Vagina (tissue), 2 donors: ENCODE measurements at regions not wholly inside any gene's neighbourhood (a gene's known extent, or its start where the extent isn't known, plus 50 kb on each side); places are given as distances from the start of the nearest gene placed in this dataset.
A peak's percentile ranks its signal among the peaks of the same experiment; 100 is the strongest.

Experiments used
- DNase-seq, 2 donors: peaks; one replicate each; pipeline ENCODE4 v3.0.0-alpha.2; 2017; ENCODE audit errors: extremely low spot score in 2 of 2
- H3K27ac ChIP-seq: fragments of 200-600 bp; sonication (generic); one replicate; pipeline ENCODE4 v1.5.1; 2019
- H3K27me3 ChIP-seq: fragments of 200-600 bp; sonication (generic); one replicate; pipeline ENCODE4 v1.5.1; 2019
- H3K36me3 ChIP-seq, 2 donors: fragments of 200-600 bp; sonication (generic); one replicate each; pipeline ENCODE4 v1.5.1; 2017 to 2019
- H3K4me1 ChIP-seq: fragments of 200-600 bp; sonication (generic); one replicate; pipeline ENCODE4 v1.5.1; 2019
- H3K4me3 ChIP-seq, 2 donors: fragments of 200-600 bp; sonication (generic); 1 replicate in 1 of 2; 2 replicates in 1 of 2; pipeline ENCODE4 v1.5.1; 2016 to 2019
- H3K9me3 ChIP-seq: fragments of 200-600 bp; sonication (generic); one replicate; pipeline ENCODE4 v1.5.1; 2019
- CTCF ChIP-seq, 3 experiments: fragments of 450-650 bp in 2 of 3; fragments of 200-600 bp in 1 of 3; sonication (generic) in 1 of 3; IDR thresholded peaks; one replicate each; pipeline ENCODE4 v1.5.1; 2017 to 2019; ENCODE audit warnings: antibody characterized with exemption in 3 of 3, mild to moderate bottlenecking in 2 of 3, moderate library complexity in 2 of 3
- POLR2A ChIP-seq, 2 donors: fragments of 450-650 bp; IDR thresholded peaks; one replicate each; pipeline ENCODE4 v1.6.1; 2017; ENCODE audit warnings: antibody characterized with exemption in 2 of 2, mild to moderate bottlenecking in 2 of 2, moderate library complexity in 2 of 2
- POLR2AphosphoS5 ChIP-seq, 2 donors: sonication (generic); formaldehyde crosslinking; IDR thresholded peaks; one replicate each; pipeline ENCODE4 v1.9.0; 2017; ENCODE audit warnings: antibody characterized with exemption in 2 of 2, mild to moderate bottlenecking in 2 of 2, low read depth in 1 of 2; ENCODE audit not compliant: insufficient read depth in 1 of 2
- intact Hi-C: fragments of 100-400 bp; cut with DNase I; formaldehyde crosslinking; loops from one replicate; pipeline ENCODE4 v1.15.1; 2023

- no peaks in the 10 kb centered on the region for H3K4me1 ChIP-seq
- H3K27ac ChIP-seq, result no peak overlapping the region
- no peaks in the 10 kb centered on the region for H3K27me3 ChIP-seq
- no peak overlapping the region for H3K4me3 ChIP-seq
- no peak for DNase-seq
- no peaks in the 10 kb centered on the region for H3K9me3 ChIP-seq
- H3K36me3 ChIP-seq, result no peaks in the 10 kb centered on the region
- intact Hi-C loops, result no loop called here
- no peak for TF ChIP-seq CTCF (IDR thresholded peaks at IDR 0.05)
- TF ChIP-seq POLR2AphosphoS5 (IDR thresholded peaks at IDR 0.05; ENCODE audit: insufficient read depth in 1 of 2, low read depth in 1 of 2), result no peak
- no peak for TF ChIP-seq POLR2A (IDR thresholded peaks at IDR 0.05)
Measured at GRCh38 chr2:160550048-160550447, 56.4 kb upstream of the RBMS1 start.

- intact Hi-C loops, result no loop called here
- no peak for DNase-seq
- Histone ChIP-seq H3K4me3 (no peak overlapping the region), H3K36me3 (no peaks in the 10 kb centered on the region), H3K27ac (no peak overlapping the region), H3K27me3 (no peaks in the 10 kb centered on the region), H3K4me1 (no peaks in the 10 kb centered on the region), H3K9me3 (no peaks in the 10 kb centered on the region)
- TF ChIP-seq POLR2AphosphoS5 (IDR thresholded peaks at IDR 0.05; ENCODE audit: insufficient read depth in 1 of 2, low read depth in 1 of 2) (no peak), POLR2A (IDR thresholded peaks at IDR 0.05) (no peak)
Measured at GRCh38 chr2:160551259-160551658, 57.7 kb upstream of the RBMS1 start.

- no peaks in the 10 kb centered on the region for H3K27me3 ChIP-seq
- no peaks in the 10 kb centered on the region for H3K9me3 ChIP-seq
- H3K36me3 ChIP-seq, result no peaks in the 10 kb centered on the region
- H3K27ac ChIP-seq, result no peak overlapping the region
- no peak for DNase-seq
- H3K4me3 ChIP-seq, result no peak overlapping the region
- peak in 1 of 2 donors; percentile 19 for TF ChIP-seq POLR2AphosphoS5 (IDR thresholded peaks at IDR 0.05; ENCODE audit: insufficient read depth in 1 of 2, low read depth in 1 of 2)
- no peak for TF ChIP-seq CTCF (IDR thresholded peaks at IDR 0.05)
- no peaks in the 10 kb centered on the region for H3K4me1 ChIP-seq
- intact Hi-C loops, result no loop called here
Measured at GRCh38 chr2:160555420-160556071, 61.9 kb upstream of the RBMS1 start.

- no peak for DNase-seq
- no peak overlapping the region for H3K27ac ChIP-seq
- intact Hi-C loops, result no loop called here
- H3K9me3 ChIP-seq, result no peaks in the 10 kb centered on the region
- H3K4me3 ChIP-seq, result no peak overlapping the region
- H3K36me3 ChIP-seq, result no peaks in the 10 kb centered on the region
- no peaks in the 10 kb centered on the region for H3K4me1 ChIP-seq
- no peaks in the 10 kb centered on the region for H3K27me3 ChIP-seq
- TF ChIP-seq CTCF (IDR thresholded peaks at IDR 0.05), result no peak
- TF ChIP-seq POLR2A (IDR thresholded peaks at IDR 0.05), result no peak
- no peak for TF ChIP-seq POLR2AphosphoS5 (IDR thresholded peaks at IDR 0.05; ENCODE audit: insufficient read depth in 1 of 2, low read depth in 1 of 2)
Measured at GRCh38 chr2:160557903-160558302, 64.3 kb upstream of the RBMS1 start.

GRCh38 chr2:160558531-160558930, 64.9 kb upstream of the RBMS1 start:
- no peaks in the 10 kb centered on the region for H3K27me3 ChIP-seq
- H3K9me3 ChIP-seq, result no peaks in the 10 kb centered on the region
- H3K4me3 ChIP-seq, result no peak overlapping the region
- TF ChIP-seq CTCF (IDR thresholded peaks at IDR 0.05) (no peak), POLR2A (IDR thresholded peaks at IDR 0.05) (no peak), POLR2AphosphoS5 (IDR thresholded peaks at IDR 0.05; ENCODE audit: insufficient read depth in 1 of 2, low read depth in 1 of 2) (no peak)
- intact Hi-C loops, result no loop called here
- H3K27ac ChIP-seq, result no peak overlapping the region
- DNase-seq, result no peak
- H3K36me3 ChIP-seq, result no peaks in the 10 kb centered on the region
- no peaks in the 10 kb centered on the region for H3K4me1 ChIP-seq
